Activated CD4-positive, alpha-beta T cell treated with anti-CD3 and anti-CD28 coated beads for 36 hours (primary cell): ENCODE measurements at regions not wholly inside any gene's neighbourhood (a gene's known extent, or its start where the extent isn't known, plus 50 kb on each side); places are given as distances from the start of the nearest gene placed in this dataset.

Source experiments
- ATAC-seq: fragments of 200-7000 bp; cut with Tn5 transposase; one replicate; pipeline ENCODE4 v1.10.0; 2021; ENCODE audit warnings: mild to moderate bottlenecking, moderate library complexity
- CTCF ChIA-PET: fragments of 350-600 bp; sonication (Branson Sonifier 250); formaldehyde crosslinking; loops from one replicate; lab custom pipeline; 2021; ENCODE audit warnings: antibody characterized with exemption; lab: Charles Lee
- POLR2A ChIA-PET: fragments of 350-600 bp; sonication (Branson Sonifier 250); formaldehyde crosslinking; loops from one replicate; lab custom pipeline; 2021; ENCODE audit warnings: antibody characterized with exemption, inconsistent platforms; lab: Charles Lee
- DNase-seq: peaks from one replicate; pipeline ENCODE4 v3.0.0-alpha.2; 2020
- H3K27ac Mint-ChIP-seq: one replicate; pipeline ENCODE4 v1.8.0; 2021; ENCODE audit warnings: mixed read lengths
- H3K27me3 Mint-ChIP-seq: one replicate; pipeline ENCODE4 v1.8.0; 2021; ENCODE audit warnings: mixed read lengths
- H3K36me3 Mint-ChIP-seq: one replicate; pipeline ENCODE4 v1.8.0; 2021; ENCODE audit warnings: low read depth, mixed read lengths
- H3K4me1 Mint-ChIP-seq: one replicate; pipeline ENCODE4 v1.8.0; 2021; ENCODE audit warnings: mixed read lengths
- H3K4me3 Mint-ChIP-seq: one replicate; pipeline ENCODE4 v1.8.0; 2021; ENCODE audit warnings: mild to moderate bottlenecking, moderate library complexity, mixed read lengths
- H3K9me3 Mint-ChIP-seq: one replicate; pipeline ENCODE4 v1.8.0; 2021; ENCODE audit warnings: low read depth, mixed read lengths
- intact Hi-C, 2 experiments: fragments of 100-400 bp; cut with DNase I in 1 of 2; cut with micrococcal nuclease in 1 of 2; formaldehyde crosslinking; loops; one replicate each; pipeline versions ENCODE4 v1.14.2 to v1.15.1; 2022 to 2024; cut with DNase I, micrococcal nuclease

- no peak overlapping the region for H3K27ac Mint-ChIP-seq
These were observed 329.7 kb downstream of the CYRIA start for GRCh38 chr2:16335947-16336346.

DNA sequence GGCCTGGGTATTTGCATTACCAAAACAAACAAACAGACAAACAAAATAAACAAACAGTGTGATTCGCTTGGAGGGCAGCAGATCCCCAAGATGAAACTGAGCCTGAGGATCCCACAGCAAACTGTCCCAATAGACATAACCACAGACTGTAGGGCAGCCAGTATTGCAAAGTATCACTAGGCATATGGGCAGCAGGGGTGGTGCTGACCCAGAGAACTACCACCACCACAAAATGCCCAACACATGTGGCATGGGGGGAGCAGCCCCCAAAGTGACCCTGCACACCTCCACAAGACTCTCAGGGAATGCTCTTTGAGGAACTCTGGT is 330.1 kb downstream of the CYRIA start:
- no peaks in the 10 kb centered on the region for H3K4me1 Mint-ChIP-seq
- peaks cover 19% of the 10 kb centered on the region for H3K9me3 Mint-ChIP-seq
- POLR2A ChIA-PET, result no interaction called here
- DNase-seq (no peak), ATAC-seq (no peak)
- H3K27me3 Mint-ChIP-seq, result peaks cover 2% of the 10 kb centered on the region
- CTCF ChIA-PET, result interaction anchor here (0.7 kb wide), 1 partner anchor 268 kb away, joined by 3 read pairs; no protein-coding TSS in a partner anchor
- H3K4me3 Mint-ChIP-seq, result no peak overlapping the region
- H3K27ac Mint-ChIP-seq, result no peak overlapping the region
- H3K36me3 Mint-ChIP-seq, result no peaks in the 10 kb centered on the region
- intact Hi-C loops, result no loop called here

More at GRCh38 chr2:16335947-16336346, 329.7 kb downstream of the CYRIA start:
- intact Hi-C loops, result no loop called here
- ChIA-PET POLR2A (no interaction called here), CTCF (no interaction called here)
- Mint-ChIP-seq H3K4me1 (no peaks in the 10 kb centered on the region), H3K9me3 (peaks cover 19% of the 10 kb centered on the region), H3K27me3 (peaks cover 2% of the 10 kb centered on the region), H3K36me3 (no peaks in the 10 kb centered on the region), H3K4me3 (no peak overlapping the region)
- DNase-seq, result no peak
- ATAC-seq, result no peak

DNA sequence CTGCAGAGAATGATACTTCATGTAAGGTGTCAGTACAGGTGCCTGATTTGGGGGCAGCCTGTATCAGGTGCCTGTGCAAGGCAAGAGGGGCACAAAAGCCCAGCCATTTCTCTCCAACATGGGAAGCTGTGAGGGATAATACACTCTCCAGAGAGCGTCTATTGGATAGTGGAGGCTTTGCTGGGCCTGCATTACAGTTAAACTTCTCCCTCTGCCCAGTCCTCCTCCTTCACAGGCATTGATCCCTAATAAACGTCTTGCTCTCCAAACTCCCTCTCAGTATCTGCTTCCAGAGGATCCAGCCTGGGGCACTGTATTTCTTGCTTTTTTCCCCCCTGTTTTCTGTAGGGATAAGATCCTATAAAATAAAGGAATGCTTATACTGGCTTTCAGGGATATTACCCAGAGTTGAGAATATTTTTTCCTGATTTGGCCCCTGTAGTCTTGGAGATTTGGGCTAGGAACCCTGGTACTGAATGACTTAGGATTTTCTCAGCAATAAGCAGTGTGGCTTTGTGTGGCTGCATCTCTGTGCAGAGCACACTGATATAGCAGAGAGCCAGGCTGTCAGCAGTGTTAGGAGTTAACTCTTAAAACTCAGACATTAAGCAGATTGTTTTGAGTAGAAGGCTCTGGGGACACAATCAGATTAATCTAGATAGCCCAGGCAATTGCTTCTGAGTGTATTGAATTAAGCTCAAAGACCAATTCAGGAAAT is 330.6 kb downstream of the CYRIA start:
- Mint-ChIP-seq H3K36me3 (no peaks in the 10 kb centered on the region), H3K27ac (no peak overlapping the region), H3K9me3 (peaks cover 15% of the 10 kb centered on the region), H3K4me3 (no peak overlapping the region), H3K4me1 (no peaks in the 10 kb centered on the region), H3K27me3 (peaks cover 2% of the 10 kb centered on the region)
- CTCF ChIA-PET, result interaction anchor here (0.7 kb wide), 1 partner anchor 269 kb away, joined by 3 read pairs; no protein-coding TSS in a partner anchor
- DNase-seq, result no peak
- POLR2A ChIA-PET, result no interaction called here
- no peak for ATAC-seq
- intact Hi-C loops, result no loop called here

- Mint-ChIP-seq H3K27me3 (peaks cover 2% of the 10 kb centered on the region), H3K9me3 (peaks cover 9% of the 10 kb centered on the region), H3K4me1 (no peaks in the 10 kb centered on the region), H3K36me3 (no peaks in the 10 kb centered on the region), H3K27ac (no peak overlapping the region), H3K4me3 (no peak overlapping the region)
- POLR2A ChIA-PET, result no interaction called here
- CTCF ChIA-PET, result no interaction called here
- no peak for ATAC-seq
- intact Hi-C loops, result no loop called here
- DNase-seq, result no peak
These were observed 331.3 kb downstream of the CYRIA start for GRCh38 chr2:16334366-16334765.

- Mint-ChIP-seq H3K9me3 (peaks cover 5% of the 10 kb centered on the region), H3K27ac (no peak overlapping the region)
These were observed 332.0 kb downstream of the CYRIA start for GRCh38 chr2:16333681-16334080.

DNA sequence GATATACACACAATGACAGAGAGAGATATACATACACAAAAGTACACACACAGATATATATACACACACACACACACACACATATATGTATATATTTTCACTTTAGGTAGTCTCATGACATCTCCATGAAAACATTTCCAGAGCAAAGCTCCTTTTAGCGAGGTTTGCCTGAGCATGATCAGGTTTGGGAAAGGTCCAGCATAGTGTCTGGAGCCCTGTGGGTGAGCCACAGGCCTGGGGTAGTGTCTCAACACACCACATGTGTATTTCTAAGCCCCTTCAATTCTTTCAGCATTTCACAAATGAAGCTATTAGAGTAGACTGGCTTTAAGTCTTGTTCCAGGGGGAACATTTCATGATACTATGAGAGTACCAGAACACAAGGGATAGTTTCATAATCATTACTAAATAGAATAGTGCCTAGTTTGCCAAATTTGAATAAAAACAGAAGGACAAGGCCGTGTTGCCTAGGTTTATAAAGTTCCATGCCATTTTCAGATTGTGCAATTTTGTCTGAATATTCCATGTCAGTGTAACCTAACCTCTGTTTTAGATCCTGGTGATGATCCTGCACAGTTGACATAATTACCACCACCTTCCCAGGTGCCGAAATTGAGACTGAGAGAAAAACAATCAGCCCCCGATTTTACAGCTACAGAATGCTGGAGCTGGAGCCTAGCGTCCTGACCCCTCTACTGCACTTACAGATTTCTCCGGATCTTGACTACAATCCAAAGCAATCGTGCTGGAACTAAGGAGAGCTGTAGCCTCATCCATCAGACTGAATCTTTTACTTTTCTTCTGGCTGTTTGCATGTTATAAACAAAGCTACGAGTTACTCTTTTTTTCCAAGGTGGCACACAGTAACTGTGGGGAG is 332.7 kb downstream of the CYRIA start:
- CTCF ChIA-PET, result no interaction called here
- POLR2A ChIA-PET, result no interaction called here
- Mint-ChIP-seq H3K27ac (no peak overlapping the region), H3K9me3 (no peaks in the 10 kb centered on the region), H3K4me1 (no peaks in the 10 kb centered on the region), H3K4me3 (no peak overlapping the region), H3K27me3 (peaks cover 2% of the 10 kb centered on the region), H3K36me3 (no peaks in the 10 kb centered on the region)
- ATAC-seq (no peak), DNase-seq (no peak)
- intact Hi-C loops, result no loop called here

More at GRCh38 chr2:16333681-16334080, 332.0 kb downstream of the CYRIA start:
- ChIA-PET CTCF (no interaction called here), POLR2A (no interaction called here)
- peaks cover 2% of the 10 kb centered on the region for H3K27me3 Mint-ChIP-seq
- no peak overlapping the region for H3K4me3 Mint-ChIP-seq
- intact Hi-C loops, result no loop called here
- H3K36me3 Mint-ChIP-seq, result no peaks in the 10 kb centered on the region
- DNase-seq (no peak), ATAC-seq (no peak)
- H3K4me1 Mint-ChIP-seq, result no peaks in the 10 kb centered on the region

- ATAC-seq, result no peak
- ChIA-PET POLR2A (no interaction called here), CTCF (no interaction called here)
- Mint-ChIP-seq H3K27ac (no peak overlapping the region), H3K27me3 (peaks cover 2% of the 10 kb centered on the region), H3K9me3 (no peaks in the 10 kb centered on the region), H3K4me3 (no peak overlapping the region), H3K36me3 (no peaks in the 10 kb centered on the region), H3K4me1 (no peaks in the 10 kb centered on the region)
- no peak for DNase-seq
- intact Hi-C loops, result no loop called here
These were observed 333.9 kb downstream of the CYRIA start for GRCh38 chr2:16331772-16332171.

DNA sequence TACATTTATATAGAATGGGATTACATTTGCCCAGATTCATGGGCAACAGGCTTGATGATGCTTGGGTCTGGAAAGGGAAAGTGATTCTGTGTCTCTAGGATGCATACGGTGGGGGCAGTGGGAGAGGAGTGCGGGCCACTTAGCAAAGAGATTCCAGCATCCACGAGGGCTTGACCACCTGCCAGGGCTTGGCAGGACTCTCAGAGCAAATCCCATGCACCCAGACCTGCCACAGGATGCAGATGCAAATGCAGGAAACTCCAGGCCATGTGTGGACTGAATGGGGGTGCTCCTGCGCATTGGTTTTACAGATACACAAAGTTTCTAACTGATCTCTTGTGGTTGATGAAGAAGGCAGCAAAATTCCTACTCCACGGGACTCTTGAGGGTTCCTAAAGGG is 334.7 kb downstream of the CYRIA start:
- ChIA-PET CTCF (no interaction called here), POLR2A (no interaction called here)
- H3K9me3 Mint-ChIP-seq, result no peaks in the 10 kb centered on the region
- H3K4me3 Mint-ChIP-seq, result no peak overlapping the region
- no peak for DNase-seq
- H3K27ac Mint-ChIP-seq, result no peak overlapping the region
- peaks cover 2% of the 10 kb centered on the region for H3K27me3 Mint-ChIP-seq
- no peaks in the 10 kb centered on the region for H3K36me3 Mint-ChIP-seq
- H3K4me1 Mint-ChIP-seq, result no peaks in the 10 kb centered on the region
- ATAC-seq, result no peak
- intact Hi-C loops, result no loop called here

DNA sequence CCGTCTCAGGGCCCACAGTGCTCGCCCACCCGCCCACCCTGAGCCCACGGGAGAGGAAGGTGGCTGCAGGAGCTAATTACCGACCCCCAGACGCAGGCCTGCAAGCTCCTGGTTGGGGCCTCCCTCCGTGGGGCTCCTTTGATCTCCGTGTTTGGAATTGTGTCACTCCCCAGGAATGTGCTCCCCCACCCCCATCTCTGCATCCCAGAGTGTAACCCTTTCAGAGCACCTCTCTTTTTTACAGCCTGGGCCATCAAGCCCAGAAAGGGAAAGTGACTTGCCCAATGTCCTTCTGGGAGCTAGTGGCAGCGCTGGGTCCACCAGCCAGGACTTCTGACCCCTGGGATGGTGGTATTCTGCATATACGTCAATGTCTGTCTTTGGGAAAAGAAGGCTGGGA is 335.1 kb downstream of the CYRIA start:
- ATAC-seq, result no peak
- H3K36me3 Mint-ChIP-seq, result no peaks in the 10 kb centered on the region
- no peaks in the 10 kb centered on the region for H3K9me3 Mint-ChIP-seq
- intact Hi-C loops, result no loop called here
- POLR2A ChIA-PET, result no interaction called here
- H3K4me1 Mint-ChIP-seq, result no peaks in the 10 kb centered on the region
- CTCF ChIA-PET, result interaction anchor here (0.6 kb wide), 1 partner anchor 645 kb away, joined by 3 read pairs; no protein-coding TSS in a partner anchor
- no peak for DNase-seq
- peaks cover 2% of the 10 kb centered on the region for H3K27me3 Mint-ChIP-seq
- no peak overlapping the region for H3K4me3 Mint-ChIP-seq
- H3K27ac Mint-ChIP-seq, result no peak overlapping the region

DNA sequence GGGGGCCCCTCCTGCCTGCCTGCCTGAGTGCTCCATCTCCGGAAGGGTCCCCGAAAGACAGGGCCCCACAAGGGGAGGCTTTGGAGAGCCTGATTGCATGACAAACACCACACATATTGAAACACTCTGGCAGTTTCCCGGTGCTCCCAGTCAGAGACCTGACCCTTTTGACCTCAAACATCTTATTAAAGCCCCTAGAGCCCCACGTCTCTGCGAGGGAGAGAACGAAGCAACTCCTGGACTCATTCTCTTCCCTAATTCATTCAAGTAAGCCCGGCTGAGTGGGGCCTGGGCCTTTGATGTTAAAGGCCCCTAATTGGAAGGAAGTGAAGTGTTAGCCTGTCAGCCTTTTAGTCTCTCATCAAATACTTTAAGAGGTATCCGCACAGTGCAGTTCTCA is 335.6 kb downstream of the CYRIA start:
- H3K4me3 Mint-ChIP-seq, result no peak overlapping the region
- H3K36me3 Mint-ChIP-seq, result no peaks in the 10 kb centered on the region
- H3K27ac Mint-ChIP-seq, result no peak overlapping the region
- ChIA-PET POLR2A (no interaction called here), CTCF (interaction anchor here (0.6 to 0.8 kb wide), 2 partner anchors 12 to 644 kb away, joined by 3 read pairs; no protein-coding TSS in a partner anchor)
- no peak for DNase-seq
- H3K9me3 Mint-ChIP-seq, result no peaks in the 10 kb centered on the region
- H3K27me3 Mint-ChIP-seq, result peaks cover 2% of the 10 kb centered on the region
- intact Hi-C loops, result no loop called here
- H3K4me1 Mint-ChIP-seq, result no peaks in the 10 kb centered on the region
- ATAC-seq, result no peak

GRCh38 chr2:16329421-16329820 is 336.2 kb downstream of the CYRIA start:
- ATAC-seq, result no peak
- Mint-ChIP-seq H3K4me1 (no peaks in the 10 kb centered on the region), H3K4me3 (no peak overlapping the region), H3K27ac (no peak overlapping the region), H3K9me3 (no peaks in the 10 kb centered on the region), H3K36me3 (no peaks in the 10 kb centered on the region), H3K27me3 (peaks cover 2% of the 10 kb centered on the region)
- ChIA-PET POLR2A (no interaction called here), CTCF (interaction anchor here (0.8 kb wide), 1 partner anchor 12 kb away, joined by 3 read pairs; no protein-coding TSS in a partner anchor)
- DNase-seq, result no peak
- intact Hi-C loops, result no loop called here
